DND-41 (cell line): ENCODE measurements at regions not wholly inside any gene's neighbourhood (a gene's known extent, or its start where the extent isn't known, plus 50 kb on each side); places are given as distances from the start of the nearest gene placed in this dataset.

Experiments
- ATAC-seq: fragments of 200-7000 bp; cut with Tn5 transposase; 3 replicates; pipeline ENCODE4 v1.9.1; 2021; ENCODE audit warnings: low read depth; ENCODE audit not compliant: insufficient read depth
- DNase-seq: peaks from one replicate; pipeline ENCODE4 v3.0.0-alpha.2; 2020
- H2AFZ ChIP-seq: 2 replicates; pipeline ENCODE4 v1.6.0; 2012; ENCODE audit warnings: low read depth, low read length
- H3K27ac ChIP-seq: 2 replicates; pipeline ENCODE4 v1.5.1; 2012; ENCODE audit warnings: low read length, inconsistent platforms
- H3K27me3 ChIP-seq: fragments of 200-600 bp; sonication (generic); 2 replicates; pipeline ENCODE4 v1.6.0; 2012; ENCODE audit warnings: low read length, mild to moderate bottlenecking, inconsistent platforms; ENCODE audit not compliant: insufficient read depth, poor library complexity
- H3K36me3 ChIP-seq: 2 replicates; pipeline ENCODE4 v1.5.1; 2012; ENCODE audit warnings: low read length, inconsistent platforms; ENCODE audit not compliant: insufficient read depth
- H3K4me1 ChIP-seq: 2 replicates; pipeline ENCODE4 v1.5.1; 2012; ENCODE audit warnings: mild to moderate bottlenecking, low read length; ENCODE audit not compliant: insufficient read depth
- H3K4me2 ChIP-seq: 2 replicates; pipeline ENCODE4 v1.6.0; 2012; ENCODE audit warnings: mild to moderate bottlenecking, moderate library complexity, low read length, inconsistent platforms; ENCODE audit not compliant: insufficient read depth
- H3K4me3 ChIP-seq, 2 experiments: fragments of 200-600 bp in 1 of 2; shearing (Covaris generic) in 1 of 2; 2 replicates each; pipeline ENCODE4 v1.5.1; 2012 to 2016; ENCODE audit warnings: inconsistent platforms in 2 of 2, low read length in 2 of 2, mild to moderate bottlenecking in 2 of 2, low read depth in 1 of 2, moderate library complexity in 1 of 2
- H3K79me2 ChIP-seq: 2 replicates; pipeline ENCODE4 v1.6.0; 2012; ENCODE audit warnings: low read length, inconsistent platforms; ENCODE audit not compliant: insufficient read depth
- H3K9ac ChIP-seq: 2 replicates; pipeline ENCODE4 v1.6.0; 2012; ENCODE audit warnings: low read depth, mild to moderate bottlenecking, inconsistent platforms, low read length, moderate library complexity
- H3K9me3 ChIP-seq: 2 replicates; pipeline ENCODE4 v1.5.1; 2012; ENCODE audit warnings: low read length, moderate library complexity, mild to moderate bottlenecking, inconsistent platforms; ENCODE audit not compliant: insufficient read depth, severe bottlenecking
- H4K20me1 ChIP-seq: 2 replicates; pipeline ENCODE4 v1.6.0; 2012; ENCODE audit warnings: low read length; ENCODE audit not compliant: insufficient read depth
- CTCF ChIP-seq: IDR thresholded peaks from 2 replicates; pipeline ENCODE4 v1.5.1; 2012; ENCODE audit warnings: borderline replicate concordance, low read length, moderate library complexity, mild to moderate bottlenecking; ENCODE audit not compliant: poor library complexity, severe bottlenecking; ENCODE audit errors: extremely low read depth
- EZH2 ChIP-seq: IDR thresholded peaks from 3 replicates; pipeline ENCODE4 v1.6.1; 2012; ENCODE audit warnings: borderline replicate concordance, low read depth, mild to moderate bottlenecking, moderate library complexity, low read length, inconsistent platforms; ENCODE audit not compliant: severe bottlenecking

GRCh38 chr4:135210341-135210740 lies 1008.8 kb upstream of the PABPC4L start:
- DNase-seq, result no peak
- no peaks in the 10 kb centered on the region for H3K79me2 ChIP-seq
- H2AFZ ChIP-seq, result no peak overlapping the region
- H4K20me1 ChIP-seq, result no peaks in the 10 kb centered on the region
- no peaks in the 10 kb centered on the region for H3K9me3 ChIP-seq
- no peaks in the 10 kb centered on the region for H3K27me3 ChIP-seq
- no peaks in the 10 kb centered on the region for H3K4me1 ChIP-seq
- no peak for TF ChIP-seq CTCF
- no peak for TF ChIP-seq EZH2
- H3K9ac ChIP-seq, result no peak overlapping the region
- H3K4me3 ChIP-seq, result no peak overlapping the region
- no peak overlapping the region for H3K4me2 ChIP-seq
- H3K36me3 ChIP-seq, result no peaks in the 10 kb centered on the region
- H3K27ac ChIP-seq, result no peak overlapping the region
- ATAC-seq, result no peak

GRCh38 chr4:135207531-135207930 lies 1005.9 kb upstream of the PABPC4L start:
- H3K9me3 ChIP-seq, result no peaks in the 10 kb centered on the region
- DNase-seq (no peak), ATAC-seq (no peak)
- no peaks in the 10 kb centered on the region for H3K27me3 ChIP-seq
- TF ChIP-seq CTCF, result no peak
- no peak for TF ChIP-seq EZH2
- no peak overlapping the region for H3K9ac ChIP-seq
- H3K4me2 ChIP-seq, result no peak overlapping the region
- no peaks in the 10 kb centered on the region for H3K36me3 ChIP-seq
- H3K79me2 ChIP-seq, result no peaks in the 10 kb centered on the region
- no peak overlapping the region for H3K27ac ChIP-seq
- H3K4me3 ChIP-seq, result no peak overlapping the region
- H2AFZ ChIP-seq, result no peak overlapping the region
- no peaks in the 10 kb centered on the region for H4K20me1 ChIP-seq
- H3K4me1 ChIP-seq, result no peaks in the 10 kb centered on the region

- TF ChIP-seq CTCF (no peak), EZH2 (no peak)
- H3K4me3 ChIP-seq, result no peak overlapping the region
- no peaks in the 10 kb centered on the region for H3K9me3 ChIP-seq
- no peaks in the 10 kb centered on the region for H3K4me1 ChIP-seq
- no peak overlapping the region; the same call in 1 of the 2 replicates for H2AFZ ChIP-seq
- H3K27me3 ChIP-seq, result no peaks in the 10 kb centered on the region
- ATAC-seq, result no peak
- H3K9ac ChIP-seq, result no peak overlapping the region
- DNase-seq, result no peak
- H3K79me2 ChIP-seq, result no peaks in the 10 kb centered on the region
- H3K36me3 ChIP-seq, result no peaks in the 10 kb centered on the region
- H4K20me1 ChIP-seq, result no peaks in the 10 kb centered on the region
- H3K27ac ChIP-seq, result no peak overlapping the region
- no peak overlapping the region for H3K4me2 ChIP-seq
Measured at GRCh38 chr4:135204311-135204710, 1002.7 kb upstream of the PABPC4L start.

GRCh38 chr4:135201081-135201480 lies 999.5 kb upstream of the PABPC4L start:
- Histone ChIP-seq H3K4me1 (no peaks in the 10 kb centered on the region), H3K27me3 (no peaks in the 10 kb centered on the region), H3K9me3 (no peaks in the 10 kb centered on the region), H3K9ac (no peak overlapping the region), H3K27ac (no peak overlapping the region), H4K20me1 (no peaks in the 10 kb centered on the region), H3K36me3 (no peaks in the 10 kb centered on the region), H3K79me2 (no peaks in the 10 kb centered on the region), H2AFZ (no peak overlapping the region), H3K4me3 (no peak overlapping the region), H3K4me2 (no peak overlapping the region)
- no peak for DNase-seq
- TF ChIP-seq CTCF, result no peak
- no peak for TF ChIP-seq EZH2
- ATAC-seq, result no peak
